CD4-positive, alpha-beta memory T cell (primary cell): ENCODE measurements at regions not wholly inside any gene's neighbourhood (a gene's known extent, or its start where the extent isn't known, plus 50 kb on each side); places are given as distances from the start of the nearest gene placed in this dataset.

ENCODE experiments used
- CTCF ChIA-PET: fragments of 350-600 bp; sonication (Branson Sonifier 250); formaldehyde crosslinking; loops from one replicate; lab custom pipeline; 2021; ENCODE audit warnings: inconsistent platforms; ENCODE audit not compliant: partially characterized antibody; lab: Charles Lee
- POLR2A ChIA-PET: fragments of 350-600 bp; sonication (Branson Sonifier 250); formaldehyde crosslinking; loops from one replicate; lab custom pipeline; 2021; ENCODE audit not compliant: partially characterized antibody; lab: Charles Lee
- DNase-seq, 5 donors: peaks; one replicate each; pipeline versions ENCODE4 v3.0.0 to v3.0.0-alpha.2; 2020 to 2022; ENCODE audit warnings: mixed read lengths in 1 of 5
- H3K27ac ChIP-seq: one replicate; pipeline ENCODE4 v1.7.0; 2013; ENCODE audit warnings: low read depth, low read length
- H3K27me3 ChIP-seq: 2 replicates; pipeline ENCODE4 v1.7.0; 2013; ENCODE audit warnings: mild to moderate bottlenecking, low read length, moderate library complexity; ENCODE audit not compliant: insufficient read depth
- H3K36me3 ChIP-seq: 2 replicates; pipeline ENCODE4 v1.7.0; 2013; ENCODE audit warnings: mild to moderate bottlenecking, low read length, moderate library complexity; ENCODE audit not compliant: insufficient read depth
- H3K4me1 ChIP-seq: 2 replicates; pipeline ENCODE4 v1.7.0; 2013; ENCODE audit warnings: mild to moderate bottlenecking, low read length, moderate library complexity; ENCODE audit not compliant: insufficient read depth
- H3K4me3 ChIP-seq, 2 donors: one replicate each; pipeline ENCODE4 v1.7.0; 2013; ENCODE audit warnings: low read length in 2 of 2, mild to moderate bottlenecking in 1 of 2
- H3K9me3 ChIP-seq, 2 donors: one replicate each; pipeline ENCODE4 v1.7.0; 2013; ENCODE audit warnings: low read length in 2 of 2, control low read depth in 1 of 2; ENCODE audit not compliant: control insufficient read depth in 1 of 2
- H3K27ac Mint-ChIP-seq, 7 donors: one replicate each; pipeline ENCODE4 v1.8.0; 2020 to 2021; ENCODE audit warnings: mixed read lengths in 7 of 7, mild to moderate bottlenecking in 6 of 7, inconsistent platforms in 3 of 7, moderate library complexity in 3 of 7
- H3K27me3 Mint-ChIP-seq, 2 donors: one replicate each; pipeline ENCODE4 v1.8.0; 2020 to 2021; ENCODE audit warnings: mixed read lengths in 2 of 2
- H3K36me3 Mint-ChIP-seq, 2 donors: one replicate each; pipeline ENCODE4 v1.8.0; 2020 to 2021; ENCODE audit warnings: mixed read lengths in 2 of 2, inconsistent platforms in 1 of 2, mild to moderate bottlenecking in 1 of 2
- H3K4me1 Mint-ChIP-seq, 4 donors: one replicate each; pipeline ENCODE4 v1.8.0; 2020 to 2021; ENCODE audit warnings: mixed read lengths in 4 of 4, mild to moderate bottlenecking in 1 of 4
- H3K4me3 Mint-ChIP-seq, 8 donors: one replicate each; pipeline ENCODE4 v1.8.0; 2020 to 2021; ENCODE audit warnings: mixed read lengths in 8 of 8, mild to moderate bottlenecking in 7 of 8, moderate library complexity in 6 of 8, inconsistent platforms in 3 of 8
- H3K9me3 Mint-ChIP-seq, 8 donors: one replicate each; pipeline ENCODE4 v1.8.0; 2020 to 2021; ENCODE audit warnings: mixed read lengths in 8 of 8, mild to moderate bottlenecking in 5 of 8, inconsistent platforms in 3 of 8, moderate library complexity in 1 of 8
- intact Hi-C: fragments of 100-400 bp; cut with micrococcal nuclease; formaldehyde crosslinking; loops from one replicate; pipeline ENCODE4 v1.15.1; 2023

DNA sequence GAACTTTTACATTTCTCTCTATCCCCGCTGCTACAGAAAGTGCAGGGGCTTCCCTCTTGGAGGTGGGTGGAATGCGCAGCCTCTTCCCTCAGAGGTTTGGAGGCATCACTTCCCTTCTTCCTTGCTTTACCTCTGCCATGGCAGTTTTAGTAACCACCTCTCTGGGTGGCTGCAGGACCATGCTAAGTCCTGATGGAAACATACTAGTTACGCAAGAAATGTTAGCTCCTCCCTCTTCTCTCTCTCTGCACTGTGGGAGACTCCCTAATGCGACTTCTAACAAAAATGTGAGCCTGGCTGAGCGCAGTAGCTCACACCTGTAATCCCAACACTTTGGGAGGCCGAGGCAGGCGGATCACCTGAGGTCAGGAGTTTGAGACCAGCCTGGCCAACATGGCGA is 116.8 kb upstream of the RAB6C start:
- Mint-ChIP-seq H3K4me3 (no peak overlapping the region), H3K4me1 (no peaks in the 10 kb centered on the region), H3K9me3 (no peaks in the 10 kb centered on the region), H3K36me3 (no peaks in the 10 kb centered on the region), H3K27ac (peak overlapping the region in 1 of 7 donors; percentile 8), H3K27me3 (peaks cover 0 to 4% of the 10 kb centered on the region in 2 donors)
- POLR2A ChIA-PET: no interaction called here
- no peak for DNase-seq
- H3K36me3 ChIP-seq: no peaks in the 10 kb centered on the region
- no peak overlapping the region for H3K27ac ChIP-seq
- no peaks in the 10 kb centered on the region for H3K4me1 ChIP-seq
- intact Hi-C loops: no loop called here
- no peaks in the 10 kb centered on the region for H3K27me3 ChIP-seq
- H3K4me3 ChIP-seq: no peak overlapping the region
- no peaks in the 10 kb centered on the region for H3K9me3 ChIP-seq
- CTCF ChIA-PET: no interaction called here

DNA sequence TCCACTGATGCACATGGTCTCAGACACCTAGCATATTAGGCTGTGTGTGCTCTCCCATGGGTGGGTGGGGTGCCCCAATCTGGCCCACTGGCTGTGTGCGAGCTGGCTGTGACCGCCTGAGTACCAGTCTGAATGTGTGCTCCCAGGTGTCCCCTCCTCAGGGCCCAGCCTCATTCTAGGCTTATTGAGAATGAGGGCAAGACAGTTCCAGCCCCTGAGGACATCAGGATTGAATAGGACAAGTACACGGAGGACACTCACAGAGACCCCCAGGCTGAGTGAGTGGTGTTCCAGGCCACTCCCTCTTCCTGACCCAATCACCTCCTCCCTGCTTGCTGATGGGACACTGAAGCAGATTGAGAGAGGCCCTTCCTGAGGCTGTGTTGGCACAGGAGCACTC is 116.1 kb upstream of the RAB6C start:
- ChIA-PET CTCF (no interaction called here), POLR2A (no interaction called here)

DNA sequence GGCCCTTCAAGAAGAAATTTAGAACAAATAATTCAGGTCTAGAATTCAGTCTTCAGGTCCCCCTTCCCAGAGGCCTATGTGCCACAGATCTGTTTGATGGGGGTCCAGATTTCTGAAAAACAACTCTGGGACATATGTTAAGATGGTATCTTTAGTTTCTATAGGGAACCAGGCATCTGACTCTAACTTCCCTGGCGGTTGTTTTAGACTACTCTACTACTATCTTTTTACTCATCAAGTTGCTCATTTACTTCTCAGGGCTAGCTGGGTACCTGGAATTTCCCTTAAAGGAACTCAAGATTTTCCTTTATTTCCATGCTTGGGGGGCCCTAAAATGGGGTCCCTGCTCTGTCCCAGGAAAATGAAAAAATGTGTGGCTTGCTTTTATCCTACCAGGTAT is 114.7 kb upstream of the RAB6C start:
- CTCF ChIA-PET: no interaction called here
- no peak overlapping the region for H3K4me3 ChIP-seq
- H3K27me3 ChIP-seq: no peaks in the 10 kb centered on the region
- Mint-ChIP-seq H3K4me3 (no peak overlapping the region), H3K27me3 (peaks cover 1 to 5% of the 10 kb centered on the region in 2 donors), H3K36me3 (no peaks in the 10 kb centered on the region), H3K9me3 (no peaks in the 10 kb centered on the region), H3K27ac (no peak overlapping the region), H3K4me1 (no peaks in the 10 kb centered on the region)
- no peaks in the 10 kb centered on the region for H3K36me3 ChIP-seq
- POLR2A ChIA-PET: no interaction called here
- H3K4me1 ChIP-seq: no peaks in the 10 kb centered on the region
- no peaks in the 10 kb centered on the region for H3K9me3 ChIP-seq
- intact Hi-C loops: no loop called here
- H3K27ac ChIP-seq: no peak overlapping the region
- no peak for DNase-seq

More for the DNA sequence above, 116.1 kb upstream of the RAB6C start:
- peaks cover 1 to 5% of the 10 kb centered on the region in 2 donors for H3K27me3 Mint-ChIP-seq
- H3K4me1 Mint-ChIP-seq: no peaks in the 10 kb centered on the region
- H3K27me3 ChIP-seq: no peaks in the 10 kb centered on the region
- H3K4me1 ChIP-seq: no peaks in the 10 kb centered on the region
- H3K27ac Mint-ChIP-seq: no peak overlapping the region
- no peaks in the 10 kb centered on the region for H3K9me3 Mint-ChIP-seq
- H3K9me3 ChIP-seq: no peaks in the 10 kb centered on the region
- DNase-seq: no peak
- H3K27ac ChIP-seq: no peak overlapping the region
- H3K36me3 Mint-ChIP-seq: no peaks in the 10 kb centered on the region
- intact Hi-C loops: no loop called here
- no peak overlapping the region for H3K4me3 Mint-ChIP-seq
- no peaks in the 10 kb centered on the region for H3K36me3 ChIP-seq
- H3K4me3 ChIP-seq: no peak overlapping the region

DNA sequence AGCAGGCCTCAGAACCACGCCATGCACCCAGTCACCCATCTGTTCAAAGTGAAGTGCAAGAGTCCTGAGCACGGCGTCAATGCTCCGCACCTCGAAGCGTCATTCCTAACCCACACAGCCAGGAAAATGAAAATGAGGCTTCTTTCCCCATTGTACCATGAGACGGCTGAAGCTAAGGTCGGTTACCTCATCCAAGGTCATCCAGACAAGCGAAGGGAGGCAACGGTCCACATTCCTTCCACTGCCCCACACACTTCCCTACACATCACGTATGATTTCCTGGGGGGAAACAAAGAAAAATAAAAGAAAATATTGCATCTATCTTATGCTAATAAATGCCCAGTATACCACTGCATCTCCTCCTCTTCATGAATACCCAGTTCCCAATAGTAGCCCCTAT is 113.5 kb upstream of the RAB6C start:
- no peak overlapping the region for H3K27ac ChIP-seq
- no peaks in the 10 kb centered on the region for H3K27me3 ChIP-seq
- intact Hi-C loops: no loop called here
- POLR2A ChIA-PET: no interaction called here
- no peaks in the 10 kb centered on the region for H3K36me3 Mint-ChIP-seq
- H3K9me3 ChIP-seq: no peaks in the 10 kb centered on the region
- no peaks in the 10 kb centered on the region for H3K4me1 ChIP-seq
- H3K4me3 ChIP-seq: no peak overlapping the region
- no peak overlapping the region for H3K27ac Mint-ChIP-seq
- no peaks in the 10 kb centered on the region for H3K9me3 Mint-ChIP-seq
- H3K27me3 Mint-ChIP-seq: peaks cover 1 to 7% of the 10 kb centered on the region in 2 donors
- H3K36me3 ChIP-seq: no peaks in the 10 kb centered on the region
- no peaks in the 10 kb centered on the region for H3K4me1 Mint-ChIP-seq
- DNase-seq: no peak
- CTCF ChIA-PET: interaction anchor here (1.2 to 1.4 kb wide), 2 partner anchors 10 kb away, joined by 3 to 4 read pairs; no protein-coding TSS in a partner anchor
- no peak overlapping the region for H3K4me3 Mint-ChIP-seq

DNA sequence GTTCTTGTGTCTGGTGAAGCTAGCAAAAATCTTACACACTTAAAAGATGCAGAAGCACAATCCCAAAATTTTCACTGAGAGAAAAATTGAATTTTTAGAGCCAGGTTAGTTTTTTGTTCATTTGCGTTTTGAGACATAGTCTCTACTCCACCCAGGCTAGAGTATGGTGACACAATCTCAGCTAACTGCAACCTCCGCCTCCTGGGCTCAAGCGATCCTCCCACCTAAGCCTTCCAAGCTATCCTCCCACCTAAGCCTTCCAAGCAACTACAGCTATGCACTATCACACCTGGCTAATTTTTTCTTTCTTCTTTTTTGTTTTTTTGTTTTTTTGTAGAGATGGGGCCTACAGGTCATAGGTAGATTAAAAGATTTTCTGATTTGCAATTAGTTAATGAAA is 113.1 kb upstream of the RAB6C start:
- Mint-ChIP-seq H3K4me3 (no peak overlapping the region), H3K36me3 (no peaks in the 10 kb centered on the region), H3K27me3 (peaks cover 1 to 7% of the 10 kb centered on the region in 2 donors), H3K27ac (no peak overlapping the region), H3K9me3 (no peaks in the 10 kb centered on the region), H3K4me1 (no peaks in the 10 kb centered on the region)
- Histone ChIP-seq H3K27ac (no peak overlapping the region), H3K4me3 (no peak overlapping the region), H3K36me3 (no peaks in the 10 kb centered on the region), H3K9me3 (no peaks in the 10 kb centered on the region), H3K27me3 (no peaks in the 10 kb centered on the region), H3K4me1 (no peaks in the 10 kb centered on the region)
- CTCF ChIA-PET: interaction anchor here (1.2 to 1.4 kb wide), 2 partner anchors 10 kb away, joined by 3 to 4 read pairs; no protein-coding TSS in a partner anchor
- intact Hi-C loops: no loop called here
- POLR2A ChIA-PET: no interaction called here
- DNase-seq: no peak

DNA sequence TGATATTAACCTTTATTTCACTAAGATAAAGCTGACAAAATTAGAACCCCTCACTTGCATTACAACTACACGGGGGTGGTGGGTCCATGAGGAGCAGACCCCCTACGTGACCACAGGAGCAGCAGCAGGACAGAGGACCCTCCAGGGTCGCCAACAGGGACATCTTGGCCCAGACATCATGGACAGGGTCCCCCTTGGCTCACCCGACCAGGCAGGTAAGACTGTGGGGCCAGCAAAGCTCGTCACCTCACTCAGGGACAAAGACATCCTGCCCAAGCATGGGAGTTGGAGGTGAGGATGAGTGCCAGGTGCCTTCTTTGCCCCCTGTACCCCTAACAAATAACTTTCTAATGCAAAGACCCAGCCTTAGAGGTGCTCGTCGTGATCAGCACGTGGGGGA is 111.3 kb upstream of the RAB6C start:
- H3K4me3 ChIP-seq: no peak overlapping the region
- intact Hi-C loops: no loop called here
- H3K27ac Mint-ChIP-seq: no peak overlapping the region
- no peak overlapping the region for H3K27ac ChIP-seq
- H3K4me1 Mint-ChIP-seq: no peaks in the 10 kb centered on the region
- no peaks in the 10 kb centered on the region for H3K36me3 Mint-ChIP-seq
- H3K27me3 Mint-ChIP-seq: peaks cover 1 to 7% of the 10 kb centered on the region in 2 donors
- ChIA-PET POLR2A (no interaction called here), CTCF (no interaction called here)
- no peak for DNase-seq
- no peaks in the 10 kb centered on the region for H3K36me3 ChIP-seq
- no peaks in the 10 kb centered on the region for H3K4me1 ChIP-seq
- no peaks in the 10 kb centered on the region for H3K27me3 ChIP-seq
- no peaks in the 10 kb centered on the region for H3K9me3 Mint-ChIP-seq
- H3K4me3 Mint-ChIP-seq: no peak overlapping the region
- no peaks in the 10 kb centered on the region for H3K9me3 ChIP-seq

DNA sequence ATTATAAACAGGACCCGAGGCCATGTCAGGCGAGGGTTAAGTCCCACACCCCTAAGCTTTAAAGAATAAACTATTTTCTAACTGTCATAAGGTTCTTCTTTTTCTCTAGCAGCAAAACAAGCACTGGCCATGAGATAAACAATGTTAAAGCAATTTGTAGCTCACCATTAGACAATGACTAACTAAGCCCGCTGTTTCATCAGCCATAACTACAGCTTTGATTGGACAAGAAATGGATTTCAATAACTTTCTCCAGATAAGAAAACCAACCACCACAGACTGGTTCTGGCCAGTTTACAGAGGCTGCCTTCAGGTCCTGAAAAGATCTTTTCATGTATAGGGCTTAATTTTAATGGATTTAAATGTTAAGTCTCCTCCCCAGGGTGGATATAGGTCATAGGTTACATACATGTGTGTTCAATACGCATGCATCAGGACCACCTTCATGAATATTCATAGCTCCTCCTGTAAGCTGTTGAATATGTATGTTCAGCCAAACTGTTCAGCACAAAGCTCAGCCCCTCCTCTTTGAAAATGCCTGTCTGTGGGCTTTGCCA is 108.7 kb upstream of the RAB6C start:
- DNase-seq: no peak
- no peaks in the 10 kb centered on the region for H3K27me3 ChIP-seq
- H3K4me1 ChIP-seq: no peaks in the 10 kb centered on the region
- no peak overlapping the region for H3K27ac ChIP-seq
- H3K36me3 Mint-ChIP-seq: no peaks in the 10 kb centered on the region
- H3K9me3 Mint-ChIP-seq: peaks cover 0 to 2% (median 0%) of the 10 kb centered on the region in 8 donors
- H3K27ac Mint-ChIP-seq: no peak overlapping the region
- no peaks in the 10 kb centered on the region for H3K36me3 ChIP-seq
- intact Hi-C loops: no loop called here
- no peaks in the 10 kb centered on the region for H3K4me1 Mint-ChIP-seq
- H3K4me3 Mint-ChIP-seq: no peak overlapping the region
- H3K27me3 Mint-ChIP-seq: peaks cover 1 to 7% of the 10 kb centered on the region in 2 donors
- CTCF ChIA-PET: interaction anchor here (1.1 to 1.8 kb wide), 2 partner anchors 17 to 21 kb away, joined by 3 to 4 read pairs; no protein-coding TSS in a partner anchor
- POLR2A ChIA-PET: no interaction called here
- H3K9me3 ChIP-seq: no peaks in the 10 kb centered on the region
- no peak overlapping the region for H3K4me3 ChIP-seq
